Neural cell (in vitro differentiated cells): ENCODE measurements at regions not wholly inside any gene's neighbourhood (a gene's known extent, or its start where the extent isn't known, plus 50 kb on each side); places are given as distances from the start of the nearest gene placed in this dataset.

ENCODE experiments used
- EP300 ChIP-seq: fragments of 450-650 bp; conservative IDR thresholded peaks from 2 replicates; pipeline ENCODE4 v1.6.1; 2014; ENCODE audit warnings: antibody characterized with exemption, mild to moderate bottlenecking, moderate library complexity; ENCODE audit not compliant: poor library complexity, severe bottlenecking
- EZH2 ChIP-seq: fragments of 200-600, 300-800 bp; shearing (Covaris generic), sonication (generic); IDR thresholded peaks from 2 replicates; pipeline ENCODE4 v1.6.1; 2014; ENCODE audit warnings: antibody characterized with exemption, low read length, borderline replicate concordance, mild to moderate bottlenecking; ENCODE audit not compliant: insufficient read depth, poor library complexity, severe bottlenecking
- MXI1 ChIP-seq: fragments of 450-650 bp; conservative IDR thresholded peaks from 2 replicates; pipeline ENCODE4 v1.6.1; 2014; ENCODE audit warnings: antibody characterized with exemption, mild to moderate bottlenecking; ENCODE audit not compliant: poor library complexity, severe bottlenecking
- POLR2AphosphoS5 ChIP-seq: IDR thresholded peaks from 2 replicates; pipeline ENCODE4 v1.6.1; 2012
- RAD21 ChIP-seq: fragments of 450-650 bp; conservative IDR thresholded peaks from 2 replicates; pipeline ENCODE4 v1.6.1; 2014; ENCODE audit warnings: antibody characterized with exemption, mild to moderate bottlenecking, moderate library complexity
- TAF1 ChIP-seq: IDR thresholded peaks from 2 replicates; pipeline ENCODE4 v1.6.1; 2012; ENCODE audit warnings: low read depth
- TF ChIP-seq, protein P1 (sequence below): fragments of 450-650 bp; IDR thresholded peaks from 2 replicates; pipeline ENCODE4 v1.5.1; 2014; ENCODE audit warnings: antibody characterized with exemption, mild to moderate bottlenecking, moderate library complexity; ENCODE audit not compliant: poor library complexity, severe bottlenecking
- TF ChIP-seq, protein P2 (sequence below): IDR thresholded peaks from 2 replicates; pipeline ENCODE4 v1.6.1; 2012; ENCODE audit warnings: borderline replicate concordance

DNA sequence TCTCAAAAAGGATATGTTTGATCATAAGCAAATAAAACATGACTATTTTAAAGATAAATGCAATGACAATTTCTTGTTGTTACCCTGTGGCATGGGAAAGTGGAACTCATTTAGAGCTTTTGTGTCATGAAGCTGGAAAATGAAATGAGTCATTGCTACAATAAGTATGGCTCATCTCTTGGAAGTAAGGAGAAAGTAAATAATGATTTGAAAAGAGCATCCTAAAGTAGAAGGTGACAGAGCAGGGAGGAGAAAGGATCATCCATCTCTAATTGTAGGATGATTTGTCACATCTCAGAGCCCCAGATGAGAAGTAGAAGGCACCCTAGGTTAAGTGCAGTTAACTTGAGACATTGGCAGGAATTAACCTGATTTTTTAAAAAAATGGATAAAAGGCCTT, 200.5 kb downstream of the CPS1 start:
- TF ChIP-seq, protein P1, sequence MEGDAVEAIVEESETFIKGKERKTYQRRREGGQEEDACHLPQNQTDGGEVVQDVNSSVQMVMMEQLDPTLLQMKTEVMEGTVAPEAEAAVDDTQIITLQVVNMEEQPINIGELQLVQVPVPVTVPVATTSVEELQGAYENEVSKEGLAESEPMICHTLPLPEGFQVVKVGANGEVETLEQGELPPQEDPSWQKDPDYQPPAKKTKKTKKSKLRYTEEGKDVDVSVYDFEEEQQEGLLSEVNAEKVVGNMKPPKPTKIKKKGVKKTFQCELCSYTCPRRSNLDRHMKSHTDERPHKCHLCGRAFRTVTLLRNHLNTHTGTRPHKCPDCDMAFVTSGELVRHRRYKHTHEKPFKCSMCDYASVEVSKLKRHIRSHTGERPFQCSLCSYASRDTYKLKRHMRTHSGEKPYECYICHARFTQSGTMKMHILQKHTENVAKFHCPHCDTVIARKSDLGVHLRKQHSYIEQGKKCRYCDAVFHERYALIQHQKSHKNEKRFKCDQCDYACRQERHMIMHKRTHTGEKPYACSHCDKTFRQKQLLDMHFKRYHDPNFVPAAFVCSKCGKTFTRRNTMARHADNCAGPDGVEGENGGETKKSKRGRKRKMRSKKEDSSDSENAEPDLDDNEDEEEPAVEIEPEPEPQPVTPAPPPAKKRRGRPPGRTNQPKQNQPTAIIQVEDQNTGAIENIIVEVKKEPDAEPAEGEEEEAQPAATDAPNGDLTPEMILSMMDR: no peak
- no peak for TF ChIP-seq POLR2AphosphoS5
- TF ChIP-seq, protein P2, sequence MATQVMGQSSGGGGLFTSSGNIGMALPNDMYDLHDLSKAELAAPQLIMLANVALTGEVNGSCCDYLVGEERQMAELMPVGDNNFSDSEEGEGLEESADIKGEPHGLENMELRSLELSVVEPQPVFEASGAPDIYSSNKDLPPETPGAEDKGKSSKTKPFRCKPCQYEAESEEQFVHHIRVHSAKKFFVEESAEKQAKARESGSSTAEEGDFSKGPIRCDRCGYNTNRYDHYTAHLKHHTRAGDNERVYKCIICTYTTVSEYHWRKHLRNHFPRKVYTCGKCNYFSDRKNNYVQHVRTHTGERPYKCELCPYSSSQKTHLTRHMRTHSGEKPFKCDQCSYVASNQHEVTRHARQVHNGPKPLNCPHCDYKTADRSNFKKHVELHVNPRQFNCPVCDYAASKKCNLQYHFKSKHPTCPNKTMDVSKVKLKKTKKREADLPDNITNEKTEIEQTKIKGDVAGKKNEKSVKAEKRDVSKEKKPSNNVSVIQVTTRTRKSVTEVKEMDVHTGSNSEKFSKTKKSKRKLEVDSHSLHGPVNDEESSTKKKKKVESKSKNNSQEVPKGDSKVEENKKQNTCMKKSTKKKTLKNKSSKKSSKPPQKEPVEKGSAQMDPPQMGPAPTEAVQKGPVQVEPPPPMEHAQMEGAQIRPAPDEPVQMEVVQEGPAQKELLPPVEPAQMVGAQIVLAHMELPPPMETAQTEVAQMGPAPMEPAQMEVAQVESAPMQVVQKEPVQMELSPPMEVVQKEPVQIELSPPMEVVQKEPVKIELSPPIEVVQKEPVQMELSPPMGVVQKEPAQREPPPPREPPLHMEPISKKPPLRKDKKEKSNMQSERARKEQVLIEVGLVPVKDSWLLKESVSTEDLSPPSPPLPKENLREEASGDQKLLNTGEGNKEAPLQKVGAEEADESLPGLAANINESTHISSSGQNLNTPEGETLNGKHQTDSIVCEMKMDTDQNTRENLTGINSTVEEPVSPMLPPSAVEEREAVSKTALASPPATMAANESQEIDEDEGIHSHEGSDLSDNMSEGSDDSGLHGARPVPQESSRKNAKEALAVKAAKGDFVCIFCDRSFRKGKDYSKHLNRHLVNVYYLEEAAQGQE: no peak
- no peak for TF ChIP-seq TAF1
- TF ChIP-seq EZH2: no peak
- TF ChIP-seq MXI1: no peak
- no peak for TF ChIP-seq RAD21
- no peak for TF ChIP-seq EP300
